ENCODE measurements at regions not wholly inside any gene's neighbourhood (a gene's known extent, or its start where the extent isn't known, plus 50 kb on each side); places are given as distances from the start of the nearest gene placed in this dataset.

DNA sequence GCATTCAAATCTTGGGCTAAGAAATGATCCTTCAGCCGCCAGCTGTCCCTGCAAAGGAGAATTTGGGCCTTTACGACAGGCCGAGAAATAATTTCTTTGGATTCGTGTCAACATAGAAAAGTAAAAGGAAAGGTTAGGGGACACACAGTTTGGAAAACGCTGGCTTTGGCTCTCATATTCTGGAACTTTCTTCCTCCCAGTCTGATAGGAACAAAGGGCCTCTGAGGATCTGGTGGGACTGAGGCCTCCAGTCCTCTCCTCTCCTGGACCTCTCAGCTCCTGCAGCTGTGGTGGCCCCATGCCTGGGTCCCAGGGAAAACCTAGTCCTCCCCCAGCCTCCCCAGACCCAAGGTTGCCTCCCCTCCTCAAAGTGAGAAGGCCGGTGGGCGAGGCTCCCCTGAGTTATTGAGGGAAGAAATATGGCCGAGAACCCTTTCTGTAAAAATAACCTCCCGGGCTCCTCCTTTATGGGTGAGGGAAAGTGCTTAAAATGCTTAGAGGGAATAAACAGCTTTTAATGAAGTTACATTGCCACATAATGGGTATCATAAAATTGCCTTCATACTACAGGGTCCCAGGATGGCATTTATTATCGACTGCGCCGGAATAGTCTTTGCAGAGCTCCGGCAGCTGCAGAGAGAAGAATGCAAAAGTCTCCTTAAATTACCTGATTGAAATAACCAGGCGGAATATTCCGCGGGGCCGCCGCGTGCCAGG is 188.3 kb downstream of the PHETA1 start:
- no peak for DNase-seq (ENCODE audit: low read depth in 2 of 3, low spot score in 2 of 3)

DNA sequence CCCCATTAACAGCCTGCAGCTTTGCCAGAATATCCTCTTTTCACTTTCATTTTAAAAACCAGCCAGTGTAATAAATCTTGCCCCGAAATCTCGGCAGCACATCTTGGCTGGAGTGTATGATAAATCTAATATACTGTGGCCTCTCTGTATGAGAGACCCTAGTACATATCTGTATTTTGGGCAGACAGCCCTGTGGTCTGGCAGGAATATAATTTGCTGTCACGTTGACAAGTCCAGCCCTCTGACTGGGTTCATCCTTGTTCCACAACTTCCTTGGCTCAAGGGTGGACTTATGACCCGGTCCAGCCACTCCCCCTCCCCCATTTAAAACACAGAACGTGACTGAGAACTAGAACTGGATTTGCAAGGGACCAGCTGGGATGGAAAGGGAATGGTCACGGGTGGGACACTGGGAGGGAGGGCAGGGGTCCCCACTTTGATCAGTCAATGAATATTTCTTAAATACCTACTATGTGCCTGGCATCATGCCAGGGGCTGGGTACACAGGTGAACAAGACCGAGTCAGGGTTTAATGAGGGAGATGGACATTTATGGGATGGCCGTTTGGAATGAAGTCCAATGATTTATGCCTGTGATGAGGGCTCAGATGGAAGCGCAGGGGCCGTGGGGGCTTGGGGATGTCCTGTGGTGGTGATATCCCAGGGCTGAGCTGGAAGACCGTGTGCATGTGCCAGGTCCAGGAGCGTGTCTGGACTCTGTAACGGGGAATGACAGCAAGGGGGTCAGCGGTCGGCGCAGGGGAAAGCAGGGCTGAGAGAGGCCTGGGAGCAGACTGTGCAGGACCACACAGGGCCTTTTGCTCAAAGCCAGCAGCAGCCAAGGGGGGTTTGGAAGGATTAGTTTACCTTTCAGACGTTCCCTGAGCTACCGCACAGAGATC is 190.5 kb downstream of the PHETA1 start:
- DNase-seq (ENCODE audit: low read depth in 2 of 3, low spot score in 2 of 3): no peak

DNA sequence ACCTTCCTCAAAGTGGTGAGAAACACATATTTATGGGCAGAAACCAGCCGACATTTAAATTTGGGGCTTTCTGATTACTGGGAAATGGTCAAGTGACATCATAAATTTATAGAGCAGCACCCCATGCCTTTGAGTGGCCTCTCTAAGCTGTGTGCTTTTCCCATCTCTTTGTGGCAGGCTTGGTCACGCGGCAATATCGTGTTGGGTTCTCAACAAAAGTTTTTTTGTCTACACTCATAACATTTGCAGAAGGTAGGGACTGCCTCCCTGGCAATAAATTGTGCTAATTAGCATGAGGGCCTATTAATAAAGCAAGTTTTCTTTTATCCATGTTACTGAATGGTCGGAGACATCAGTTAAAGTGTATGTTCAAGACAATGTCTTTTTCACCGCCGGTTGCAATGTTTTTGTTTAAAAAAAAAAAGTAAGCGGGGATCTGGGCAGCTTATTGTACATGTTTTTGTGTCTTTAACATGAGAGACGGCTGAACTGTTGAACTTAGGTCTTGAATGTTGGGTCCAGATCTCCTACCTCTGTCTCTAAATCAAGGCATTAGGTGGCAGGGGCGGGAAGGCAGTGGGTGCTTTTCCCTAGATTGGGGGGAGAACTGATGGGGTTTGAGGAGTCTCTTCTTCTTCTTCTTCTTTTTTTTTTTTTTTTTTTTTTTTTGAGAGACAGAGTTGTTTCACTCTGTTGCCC is 193.3 kb downstream of the PHETA1 start:
- DNase-seq (ENCODE audit: low read depth in 2 of 3, low spot score in 2 of 3): no peak

GRCh38 chr12:111174961-111175345 is 193.9 kb downstream of the PHETA1 start:
- no peak for DNase-seq (ENCODE audit: low read depth in 2 of 3, low spot score in 2 of 3)

GRCh38 chr12:111174251-111174960 is 194.5 kb downstream of the PHETA1 start:
- no peak for DNase-seq (ENCODE audit: low read depth in 2 of 3, low spot score in 2 of 3)

GRCh38 chr12:111173836-111174235 is 195.1 kb downstream of the PHETA1 start:
- no peak for DNase-seq (ENCODE audit: low read depth in 2 of 3, low spot score in 2 of 3)

DNA sequence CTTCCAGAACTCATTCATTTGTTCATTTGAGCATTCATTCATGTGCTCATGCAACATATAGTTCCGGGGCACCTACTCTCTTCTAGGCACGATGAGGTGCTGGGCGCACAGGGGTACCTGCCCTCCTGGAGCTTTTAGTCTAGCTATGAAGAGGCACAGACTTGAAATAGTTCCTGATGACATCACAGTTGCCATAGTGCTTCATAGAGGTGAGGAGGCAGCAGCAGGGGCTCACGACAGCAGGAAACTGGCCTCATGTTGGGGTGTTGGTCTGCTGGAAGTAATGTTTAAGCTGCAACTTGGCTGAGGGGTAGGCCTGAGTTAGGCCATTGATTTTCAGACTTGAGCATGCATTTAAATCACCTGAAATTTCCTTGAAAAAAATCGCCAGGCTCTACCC is 195.5 kb downstream of the PHETA1 start:
- no peak for DNase-seq (ENCODE audit: low read depth in 2 of 3, low spot score in 2 of 3)

DNA sequence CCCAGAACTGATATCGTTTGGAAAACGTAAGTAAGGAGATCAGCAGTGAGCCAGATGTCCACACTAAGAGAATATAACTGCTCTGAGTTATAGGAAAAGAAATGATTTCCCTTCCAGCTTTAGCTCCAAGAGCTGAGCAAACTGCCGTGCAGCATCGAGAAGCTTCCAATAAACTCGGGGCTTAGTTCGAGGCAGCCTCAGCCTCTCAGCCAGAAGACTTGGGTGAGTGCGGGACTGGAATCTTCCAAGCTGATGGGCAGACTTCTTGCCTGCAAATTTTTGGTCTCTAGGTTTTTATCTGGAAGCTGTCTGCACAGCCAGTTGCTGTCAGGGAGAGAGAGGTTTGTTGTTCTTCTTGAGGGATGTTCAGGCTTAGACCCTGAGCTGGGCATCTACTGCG is 196.1 kb downstream of the PHETA1 start:
- DNase-seq (ENCODE audit: low read depth in 2 of 3, low spot score in 2 of 3): no peak

- no peak for DNase-seq (ENCODE audit: low read depth in 2 of 3, low spot score in 2 of 3)
These were observed 197.1 kb downstream of the PHETA1 start for GRCh38 chr12:111171832-111172231.

DNA sequence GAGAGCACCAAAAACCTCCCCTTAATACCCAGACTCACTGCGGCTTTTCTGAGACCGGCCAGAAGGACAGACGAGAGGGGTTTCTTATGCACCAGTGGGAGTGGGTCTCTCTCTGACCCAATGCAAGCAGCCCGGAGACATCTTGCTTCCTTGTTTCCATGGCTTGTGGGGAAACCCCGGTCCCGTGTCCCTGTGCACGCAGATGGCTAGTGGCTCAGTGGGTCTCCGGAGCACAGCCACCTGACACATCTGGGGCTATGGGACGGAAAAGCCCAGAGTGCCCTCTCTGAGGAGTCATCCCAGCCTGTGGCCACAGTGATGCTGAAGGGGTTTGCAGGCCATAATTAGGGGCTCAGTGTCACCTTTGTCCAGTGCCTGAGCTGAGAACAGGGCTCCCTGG is 197.6 kb downstream of the PHETA1 start:
- DNase-seq (ENCODE audit: low read depth in 2 of 3, low spot score in 2 of 3): no peak

DNA sequence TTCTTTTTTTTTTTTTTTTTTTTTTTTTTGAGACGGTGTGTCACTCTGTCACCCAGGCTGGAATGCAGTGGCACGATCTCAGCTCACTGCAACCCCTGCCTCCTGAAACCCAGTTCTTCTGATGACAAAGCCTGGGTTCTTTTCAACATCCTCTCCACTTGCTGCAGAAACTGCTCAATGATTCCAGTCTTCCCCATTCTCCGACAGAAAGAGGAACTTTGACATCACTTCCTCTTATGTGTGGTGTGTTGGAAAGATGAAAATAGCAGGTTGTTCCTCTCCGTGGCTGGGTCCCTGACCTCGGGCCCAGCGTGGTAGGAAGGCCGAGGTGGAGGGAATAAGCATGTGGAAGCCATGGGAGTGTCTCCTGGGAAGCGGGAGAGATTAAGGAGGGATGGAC is 198.4 kb downstream of the PHETA1 start:
- DNase-seq (ENCODE audit: low read depth in 2 of 3, low spot score in 2 of 3): no peak

- no peak for DNase-seq (ENCODE audit: low read depth in 2 of 3, low spot score in 2 of 3)
These were observed 199.4 kb downstream of the PHETA1 start for GRCh38 chr12:111169456-111169855.

DNA sequence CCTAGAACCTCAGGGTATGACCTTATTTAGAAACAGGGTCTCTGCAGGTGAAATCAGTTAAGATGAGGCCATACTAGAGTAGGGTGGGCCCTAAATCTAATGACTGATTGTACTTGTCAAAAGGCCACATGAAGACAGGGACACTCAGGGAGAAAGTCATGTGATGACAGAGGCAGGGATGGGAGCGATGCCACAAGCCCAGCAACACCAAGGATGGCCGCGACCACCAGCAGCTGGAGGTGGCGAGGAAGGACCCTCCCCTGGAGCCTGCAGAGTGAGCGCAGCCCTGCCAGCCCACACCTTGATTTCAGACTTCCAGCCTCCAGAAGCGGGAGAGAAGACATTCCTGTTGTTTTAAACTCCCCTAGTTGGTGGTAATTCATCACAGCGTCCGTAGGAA is 199.9 kb downstream of the PHETA1 start:
- DNase-seq (ENCODE audit: low read depth in 2 of 3, low spot score in 2 of 3): no peak

- no peak for DNase-seq (ENCODE audit: low read depth in 2 of 3, low spot score in 2 of 3)
These were observed 200.6 kb downstream of the PHETA1 start for GRCh38 chr12:111168009-111168900.

DNA sequence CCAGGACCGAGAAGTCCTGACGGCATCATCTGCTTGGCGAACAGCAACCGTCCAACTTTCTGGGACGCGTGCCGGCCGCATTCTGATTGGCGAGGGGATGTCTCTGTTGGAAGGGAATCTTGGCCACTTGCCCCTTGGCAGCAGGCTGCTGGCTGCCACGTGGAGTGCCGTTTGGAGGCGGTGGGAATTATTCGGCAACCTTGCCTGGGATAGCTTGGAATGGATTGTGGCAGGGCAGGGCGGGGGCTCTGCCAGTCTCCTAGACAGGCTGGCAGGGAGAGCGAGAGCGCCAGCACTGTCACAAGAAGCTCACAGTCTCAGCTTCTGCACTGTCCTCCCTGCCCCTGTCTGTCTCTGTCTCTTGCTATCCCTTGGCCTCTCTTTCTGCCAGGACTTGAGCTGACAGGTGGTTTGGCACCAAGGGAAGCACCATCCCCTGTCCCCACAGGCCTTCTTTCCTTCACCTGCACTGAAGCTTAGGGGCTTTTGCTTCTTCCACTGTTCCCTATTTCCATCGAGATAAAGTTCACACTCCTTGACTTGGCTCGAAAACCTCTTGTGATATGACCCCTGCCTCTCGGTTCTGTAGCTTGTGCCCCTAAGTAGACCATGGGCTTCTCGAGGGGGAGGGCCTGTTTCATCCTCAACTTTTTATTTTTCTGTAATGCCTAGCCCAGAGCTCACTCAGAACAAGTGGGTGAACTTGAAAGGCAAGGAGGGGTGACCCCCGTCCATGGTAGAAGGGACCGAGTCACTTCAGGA is 201.9 kb downstream of the PHETA1 start:
- DNase-seq (ENCODE audit: low read depth in 2 of 3, low spot score in 2 of 3): no peak

DNA sequence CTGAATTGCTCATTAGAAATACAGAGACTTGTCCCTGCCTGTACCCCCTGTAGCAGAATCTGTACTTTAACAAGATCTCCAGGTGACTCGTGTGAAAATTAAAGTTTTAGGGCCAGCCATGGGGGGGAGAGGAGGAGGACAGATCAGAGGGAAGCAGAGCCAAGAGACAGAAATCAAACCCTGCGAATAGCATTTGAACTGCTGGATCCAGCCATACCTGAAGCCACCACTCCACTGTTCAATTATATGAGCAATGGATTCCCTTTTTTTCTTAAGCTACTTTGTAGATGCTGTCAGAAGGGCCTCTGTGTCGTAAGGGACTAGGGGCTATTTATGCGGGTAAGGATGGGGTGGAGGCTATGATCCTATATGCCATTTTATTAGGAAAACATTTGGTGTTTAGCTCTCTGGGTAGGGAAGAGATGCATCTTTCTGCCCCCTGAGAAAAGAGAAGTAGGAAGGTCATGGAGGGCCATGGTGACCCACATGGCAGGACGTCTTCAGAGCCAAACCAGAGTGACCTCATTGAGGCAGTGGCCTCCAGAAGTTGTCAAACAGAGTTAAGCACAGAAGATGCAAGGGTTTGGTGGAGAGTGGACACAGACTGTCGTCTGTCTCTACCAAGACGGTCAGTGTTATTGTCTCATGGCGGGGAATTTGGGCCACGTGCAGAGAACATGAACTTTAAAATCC is 203.9 kb downstream of the PHETA1 start:
- no peak for DNase-seq (ENCODE audit: low read depth in 2 of 3, low spot score in 2 of 3)

GRCh38 chr12:111163422-111163821 is 205.5 kb downstream of the PHETA1 start:
- no peak for DNase-seq (ENCODE audit: low read depth in 2 of 3, low spot score in 2 of 3)

- DNase-seq (ENCODE audit: low read depth in 2 of 3, low spot score in 2 of 3): no peak
These were observed 207.0 kb downstream of the PHETA1 start for GRCh38 chr12:111161898-111162297.

Data from activated CD8-positive, alpha-beta memory T cell treated with anti-CD3 and anti-CD28 coated beads for 48 hours (primary cell).